Osteoblast (primary cell): ENCODE measurements at regions not wholly inside any gene's neighbourhood (a gene's known extent, or its start where the extent isn't known, plus 50 kb on each side); places are given as distances from the start of the nearest gene placed in this dataset.

Experiments
- DNase-seq: peaks from one replicate; pipeline ENCODE4 v3.0.0; 2011; ENCODE audit warnings: low spot score, mixed read lengths; ENCODE audit not compliant: insufficient read length; ENCODE audit errors: missing footprints
- H2AFZ ChIP-seq: 2 replicates; pipeline ENCODE4 v1.6.0; 2011; ENCODE audit warnings: mild to moderate bottlenecking, low read length
- H3K27ac ChIP-seq: 2 replicates; pipeline ENCODE4 v1.5.1; 2011; ENCODE audit warnings: mild to moderate bottlenecking, low read depth, low read length, moderate library complexity
- H3K27me3 ChIP-seq: 2 replicates; pipeline ENCODE4 v1.6.0; 2012; ENCODE audit warnings: mild to moderate bottlenecking, control low read depth, inconsistent platforms, low read length, moderate library complexity; ENCODE audit not compliant: insufficient read depth
- H3K36me3 ChIP-seq: 2 replicates; pipeline ENCODE4 v1.5.1; 2011; ENCODE audit warnings: mild to moderate bottlenecking, low read length, control low read depth, moderate library complexity; ENCODE audit not compliant: insufficient read depth
- H3K4me1 ChIP-seq: 2 replicates; pipeline ENCODE4 v1.5.1; 2011; ENCODE audit warnings: mild to moderate bottlenecking, low read length, control low read depth, moderate library complexity; ENCODE audit not compliant: insufficient read depth
- H3K4me2 ChIP-seq: 2 replicates; pipeline ENCODE4 v1.6.0; 2011; ENCODE audit warnings: mild to moderate bottlenecking, low read length; ENCODE audit not compliant: insufficient read depth
- H3K4me3 ChIP-seq: fragments of 200-600 bp; sonication (generic); 3 replicates; pipeline ENCODE4 v1.5.1; 2012; ENCODE audit warnings: mild to moderate bottlenecking, low read length, inconsistent platforms; ENCODE audit not compliant: insufficient read depth
- H3K79me2 ChIP-seq: 2 replicates; pipeline ENCODE4 v1.6.0; 2012; ENCODE audit warnings: mild to moderate bottlenecking, low read length, control low read depth, inconsistent platforms; ENCODE audit not compliant: insufficient read depth
- H3K9me3 ChIP-seq: 2 replicates; pipeline ENCODE4 v1.5.1; 2011; ENCODE audit warnings: low read depth, low read length, control low read depth
- H4K20me1 ChIP-seq: 2 replicates; pipeline ENCODE4 v1.6.0; 2012; ENCODE audit warnings: mild to moderate bottlenecking, low read length, control low read depth; ENCODE audit not compliant: insufficient read depth
- CTCF ChIP-seq: IDR thresholded peaks from 2 replicates; pipeline ENCODE4 v1.5.1; 2011; ENCODE audit warnings: mild to moderate bottlenecking, low read depth, low read length, moderate library complexity; ENCODE audit errors: extremely low read depth

GRCh38 chr3:5645692-5646410 lies 458.3 kb downstream of the EDEM1 start:
- no peak for DNase-seq
- Histone ChIP-seq H3K9me3 (peaks cover 3% of the 10 kb centered on the region), H3K27me3 (no peaks in the 10 kb centered on the region), H4K20me1 (no peaks in the 10 kb centered on the region), H3K79me2 (no peaks in the 10 kb centered on the region), H3K4me3 (no peak overlapping the region), H3K36me3 (no peaks in the 10 kb centered on the region), H3K27ac (no peak overlapping the region), H2AFZ (no peak overlapping the region), H3K4me2 (no peak overlapping the region), H3K4me1 (no peaks in the 10 kb centered on the region)
- no peak for TF ChIP-seq CTCF

GRCh38 chr3:5650303-5650702 lies 462.8 kb downstream of the EDEM1 start:
- Histone ChIP-seq H4K20me1 (no peaks in the 10 kb centered on the region), H3K9me3 (no peaks in the 10 kb centered on the region), H3K4me1 (no peaks in the 10 kb centered on the region)

GRCh38 chr3:5651351-5651750 lies 463.8 kb downstream of the EDEM1 start:
- TF ChIP-seq CTCF, result no peak
- DNase-seq, result no peak
- H3K27ac ChIP-seq, result no peak overlapping the region
- no peak overlapping the region for H2AFZ ChIP-seq
- no peaks in the 10 kb centered on the region for H3K36me3 ChIP-seq
- no peak overlapping the region for H3K4me2 ChIP-seq
- no peaks in the 10 kb centered on the region for H4K20me1 ChIP-seq
- H3K4me3 ChIP-seq, result no peak overlapping the region
- H3K9me3 ChIP-seq, result no peaks in the 10 kb centered on the region
- H3K4me1 ChIP-seq, result no peaks in the 10 kb centered on the region
- no peaks in the 10 kb centered on the region for H3K79me2 ChIP-seq
- no peaks in the 10 kb centered on the region for H3K27me3 ChIP-seq

More at GRCh38 chr3:5650303-5650702, 462.8 kb downstream of the EDEM1 start:
- no peaks in the 10 kb centered on the region for H3K27me3 ChIP-seq
- no peaks in the 10 kb centered on the region for H3K36me3 ChIP-seq
- no peak for TF ChIP-seq CTCF
- H3K4me2 ChIP-seq, result no peak overlapping the region
- no peak for DNase-seq
- H3K27ac ChIP-seq, result no peak overlapping the region
- H3K79me2 ChIP-seq, result no peaks in the 10 kb centered on the region
- no peak overlapping the region for H3K4me3 ChIP-seq
- H2AFZ ChIP-seq, result no peak overlapping the region

- Histone ChIP-seq H2AFZ (no peak overlapping the region), H4K20me1 (no peaks in the 10 kb centered on the region), H3K4me1 (no peaks in the 10 kb centered on the region), H3K4me2 (no peak overlapping the region), H3K36me3 (no peaks in the 10 kb centered on the region), H3K9me3 (no peaks in the 10 kb centered on the region), H3K79me2 (no peaks in the 10 kb centered on the region), H3K27ac (no peak overlapping the region), H3K4me3 (no peak overlapping the region), H3K27me3 (no peaks in the 10 kb centered on the region)
- TF ChIP-seq CTCF, result no peak
- DNase-seq, result no peak
Measured at GRCh38 chr3:5653426-5654143, 466.1 kb downstream of the EDEM1 start.
